ENCODE measurements at regions not wholly inside any gene's neighbourhood (a gene's known extent, or its start where the extent isn't known, plus 50 kb on each side); places are given as distances from the start of the nearest gene placed in this dataset.
A peak's percentile ranks its signal among the peaks of the same experiment; 100 is the strongest.

GRCh38 chr2:165033402-165033801, 78.1 kb upstream of the SLC38A11 start:
- Mint-ChIP-seq H3K9me3 (no peaks in the 10 kb centered on the region), H3K4me3 (no peak overlapping the region), H3K27me3 (no peaks in the 10 kb centered on the region), H3K27ac (no peak overlapping the region), H3K4me1 (ENCODE audit: low read depth in 2 of 2) (no peaks in the 10 kb centered on the region), H3K36me3 (no peaks in the 10 kb centered on the region)
- ATAC-seq (no peak), DNase-seq (ENCODE audit: low spot score) (no peak)

GRCh38 chr2:165032559-165032958, 77.2 kb upstream of the SLC38A11 start:
- no peaks in the 10 kb centered on the region for H3K9me3 Mint-ChIP-seq
- ATAC-seq = no peak
- H3K4me1 Mint-ChIP-seq (ENCODE audit: low read depth in 2 of 2) = no peaks in the 10 kb centered on the region
- H3K36me3 Mint-ChIP-seq = no peaks in the 10 kb centered on the region
- peaks cover 0 to under 1% of the 10 kb centered on the region in 2 donors for H3K27me3 Mint-ChIP-seq
- DNase-seq (ENCODE audit: low spot score) = no peak
- no peak overlapping the region for H3K4me3 Mint-ChIP-seq
- H3K27ac Mint-ChIP-seq = no peak overlapping the region

GRCh38 chr2:165024199-165024598, 68.9 kb upstream of the SLC38A11 start:
- no peaks in the 10 kb centered on the region for H3K4me1 Mint-ChIP-seq (ENCODE audit: low read depth in 2 of 2)
- H3K4me3 Mint-ChIP-seq = no peak overlapping the region
- no peaks in the 10 kb centered on the region for H3K36me3 Mint-ChIP-seq

GRCh38 chr2:165022781-165023180, 67.5 kb upstream of the SLC38A11 start:
- no peaks in the 10 kb centered on the region for H3K36me3 Mint-ChIP-seq
- H3K4me3 Mint-ChIP-seq = no peak overlapping the region
- ATAC-seq = no peak
- DNase-seq (ENCODE audit: low spot score) = no peak
- H3K27me3 Mint-ChIP-seq = peaks cover 13 to 20% of the 10 kb centered on the region in 2 donors
- H3K9me3 Mint-ChIP-seq = no peaks in the 10 kb centered on the region
- no peak overlapping the region for H3K27ac Mint-ChIP-seq
- H3K4me1 Mint-ChIP-seq (ENCODE audit: low read depth in 2 of 2) = no peaks in the 10 kb centered on the region

More at GRCh38 chr2:165024199-165024598, 68.9 kb upstream of the SLC38A11 start:
- H3K9me3 Mint-ChIP-seq = no peaks in the 10 kb centered on the region
- DNase-seq (ENCODE audit: low spot score) (no peak), ATAC-seq (no peak)
- peaks cover 13 to 20% of the 10 kb centered on the region in 2 donors for H3K27me3 Mint-ChIP-seq
- H3K27ac Mint-ChIP-seq = no peak overlapping the region

GRCh38 chr2:165017966-165018596, 62.8 kb upstream of the SLC38A11 start:
- H3K4me3 Mint-ChIP-seq = no peak overlapping the region
- no peak overlapping the region for H3K27ac Mint-ChIP-seq
- ATAC-seq (no peak), DNase-seq (ENCODE audit: low spot score) (no peak)
- no peaks in the 10 kb centered on the region for H3K4me1 Mint-ChIP-seq (ENCODE audit: low read depth in 2 of 2)
- H3K36me3 Mint-ChIP-seq = no peaks in the 10 kb centered on the region
- peaks cover 0 to 20% of the 10 kb centered on the region in 2 donors for H3K27me3 Mint-ChIP-seq
- no peaks in the 10 kb centered on the region for H3K9me3 Mint-ChIP-seq

GRCh38 chr2:165016772-165017411, 61.6 kb upstream of the SLC38A11 start:
- no peak for ATAC-seq
- Mint-ChIP-seq H3K4me1 (ENCODE audit: low read depth in 2 of 2) (no peaks in the 10 kb centered on the region), H3K36me3 (no peaks in the 10 kb centered on the region), H3K27me3 (peaks cover 0 to 17% of the 10 kb centered on the region in 2 donors), H3K27ac (no peak overlapping the region), H3K9me3 (no peaks in the 10 kb centered on the region), H3K4me3 (no peak overlapping the region)
- no peak for DNase-seq (ENCODE audit: low spot score)

- DNase-seq (ENCODE audit: low spot score) (no peak), ATAC-seq (peak in 1 of 2 donors; percentile 75)
- Mint-ChIP-seq H3K36me3 (no peaks in the 10 kb centered on the region), H3K4me1 (ENCODE audit: low read depth in 2 of 2) (no peaks in the 10 kb centered on the region), H3K4me3 (no peak overlapping the region), H3K27me3 (peaks cover 8 to 12% of the 10 kb centered on the region in 2 donors), H3K9me3 (no peaks in the 10 kb centered on the region), H3K27ac (no peak overlapping the region)
Measured at GRCh38 chr2:165015052-165015642, 59.8 kb upstream of the SLC38A11 start.

- Mint-ChIP-seq H3K36me3 (no peaks in the 10 kb centered on the region), H3K9me3 (no peaks in the 10 kb centered on the region), H3K27me3 (peaks cover 10 to 12% of the 10 kb centered on the region in 2 donors)
Measured at GRCh38 chr2:165013944-165014619, 58.8 kb upstream of the SLC38A11 start.

GRCh38 chr2:165011199-165011598, 55.9 kb upstream of the SLC38A11 start:
- Mint-ChIP-seq H3K4me1 (ENCODE audit: low read depth in 2 of 2) (no peaks in the 10 kb centered on the region), H3K27ac (no peak overlapping the region), H3K36me3 (no peaks in the 10 kb centered on the region), H3K9me3 (no peaks in the 10 kb centered on the region), H3K4me3 (no peak overlapping the region), H3K27me3 (peaks cover 16% of the 10 kb centered on the region in 2 donors)
- DNase-seq (ENCODE audit: low spot score) (no peak), ATAC-seq (no peak)

More at GRCh38 chr2:165013944-165014619, 58.8 kb upstream of the SLC38A11 start:
- Mint-ChIP-seq H3K4me1 (ENCODE audit: low read depth in 2 of 2) (no peaks in the 10 kb centered on the region), H3K4me3 (no peak overlapping the region), H3K27ac (no peak overlapping the region)
- DNase-seq (ENCODE audit: low spot score) (no peak), ATAC-seq (no peak)

GRCh38 chr2:165010556-165010955, 55.2 kb upstream of the SLC38A11 start:
- DNase-seq (ENCODE audit: low spot score) (no peak), ATAC-seq (no peak)
- Mint-ChIP-seq H3K4me1 (ENCODE audit: low read depth in 2 of 2) (no peaks in the 10 kb centered on the region), H3K36me3 (no peaks in the 10 kb centered on the region), H3K27me3 (peaks cover 18% of the 10 kb centered on the region in 2 donors), H3K27ac (no peak overlapping the region), H3K4me3 (no peak overlapping the region), H3K9me3 (no peaks in the 10 kb centered on the region)

- H3K4me1 Mint-ChIP-seq (ENCODE audit: low read depth in 2 of 2) = no peaks in the 10 kb centered on the region
- ATAC-seq (no peak), DNase-seq (ENCODE audit: low spot score) (no peak)
- no peaks in the 10 kb centered on the region for H3K36me3 Mint-ChIP-seq
- H3K27ac Mint-ChIP-seq = no peak overlapping the region
- H3K4me3 Mint-ChIP-seq = no peak overlapping the region
- peaks cover 16 to 18% of the 10 kb centered on the region in 2 donors for H3K27me3 Mint-ChIP-seq
- H3K9me3 Mint-ChIP-seq = no peaks in the 10 kb centered on the region
Measured at GRCh38 chr2:165009466-165009865, 54.1 kb upstream of the SLC38A11 start.

- Mint-ChIP-seq H3K4me1 (ENCODE audit: low read depth in 2 of 2) (no peaks in the 10 kb centered on the region), H3K4me3 (no peak overlapping the region)
Measured at GRCh38 chr2:165008730-165009315, 53.5 kb upstream of the SLC38A11 start.

GRCh38 chr2:165007161-165007744, 51.9 kb upstream of the SLC38A11 start:
- no peaks in the 10 kb centered on the region for H3K4me1 Mint-ChIP-seq (ENCODE audit: low read depth in 2 of 2)
- no peaks in the 10 kb centered on the region for H3K9me3 Mint-ChIP-seq
- ATAC-seq (no peak), DNase-seq (ENCODE audit: low spot score) (no peak)
- H3K36me3 Mint-ChIP-seq = no peaks in the 10 kb centered on the region
- no peak overlapping the region for H3K27ac Mint-ChIP-seq
- H3K4me3 Mint-ChIP-seq = no peak overlapping the region
- peaks cover 14 to 18% of the 10 kb centered on the region in 2 donors for H3K27me3 Mint-ChIP-seq

More at GRCh38 chr2:165008730-165009315, 53.5 kb upstream of the SLC38A11 start:
- ATAC-seq = no peak
- DNase-seq (ENCODE audit: low spot score) = no peak
- Mint-ChIP-seq H3K27ac (no peak overlapping the region), H3K9me3 (no peaks in the 10 kb centered on the region), H3K27me3 (peaks cover 14 to 18% of the 10 kb centered on the region in 2 donors), H3K36me3 (no peaks in the 10 kb centered on the region)

Measured in natural killer cell treated with Interleukin-12 subunit alpha and Interleukin-12 subunit beta and Interleukin-15 and Interleukin-18, amount 100 ng/mL, for 72 hours (primary cell).